Chondrocyte (in vitro differentiated cells): ENCODE measurements at regions not wholly inside any gene's neighbourhood (a gene's known extent, or its start where the extent isn't known, plus 50 kb on each side); places are given as distances from the start of the nearest gene placed in this dataset.

ENCODE experiments used
- DNase-seq: peaks from one replicate; pipeline ENCODE4 v3.0.0; 2021; ENCODE audit warnings: mixed read lengths, low spot score
- H3K27ac Mint-ChIP-seq: one replicate; pipeline ENCODE4 v1.8.0; 2021; ENCODE audit warnings: mild to moderate bottlenecking, moderate library complexity, mixed read lengths; ENCODE audit not compliant: unreplicated experiment
- H3K27me3 Mint-ChIP-seq: 2 replicates; pipeline ENCODE4 v1.8.0; 2021; ENCODE audit warnings: low read depth, mixed read lengths
- H3K36me3 Mint-ChIP-seq: 2 replicates; pipeline ENCODE4 v1.8.0; 2021; ENCODE audit warnings: low read depth, mixed read lengths
- H3K4me1 Mint-ChIP-seq: 2 replicates; pipeline ENCODE4 v1.8.0; 2021; ENCODE audit warnings: low read depth, mild to moderate bottlenecking, mixed read lengths
- H3K4me3 Mint-ChIP-seq: one replicate; pipeline ENCODE4 v1.8.0; 2021; ENCODE audit warnings: mild to moderate bottlenecking, moderate library complexity, mixed read lengths; ENCODE audit not compliant: unreplicated experiment
- H3K9me3 Mint-ChIP-seq: 2 replicates; pipeline ENCODE4 v1.8.0; 2021; ENCODE audit warnings: low read depth, mixed read lengths
- TF ChIP-seq, protein P1 (sequence below): fragments of 200-600 bp; sonication (generic); IDR thresholded peaks from 2 replicates; pipeline ENCODE4 v1.5.0; 2021; ENCODE audit warnings: antibody characterized with exemption, mild to moderate bottlenecking, moderate library complexity

DNA sequence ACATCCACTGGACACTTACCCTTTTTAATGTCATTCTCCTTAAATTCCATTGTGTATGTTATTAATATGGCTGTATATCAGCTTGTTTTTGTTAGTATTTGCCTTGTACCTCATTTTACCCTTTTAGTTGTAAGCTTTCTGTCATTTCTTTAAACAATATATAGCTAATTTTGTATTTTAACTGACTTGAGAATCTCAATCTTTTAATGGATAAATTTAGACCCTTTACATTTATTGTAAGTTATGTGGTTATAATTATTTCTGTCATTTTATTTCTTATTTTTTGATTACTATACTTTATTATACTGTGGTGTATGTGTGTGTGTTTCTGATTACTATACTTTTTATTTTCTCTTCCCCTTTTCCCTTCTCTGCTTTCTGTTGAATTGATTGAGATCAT, 159.0 kb upstream of the LHX5 start:
- Mint-ChIP-seq H3K27me3 (peaks cover 9% of the 10 kb centered on the region), H3K36me3 (no peaks in the 10 kb centered on the region), H3K4me1 (no peaks in the 10 kb centered on the region), H3K9me3 (peaks cover 39% of the 10 kb centered on the region), H3K4me3 (no peak overlapping the region), H3K27ac (no peak overlapping the region)
- TF ChIP-seq, protein P1, sequence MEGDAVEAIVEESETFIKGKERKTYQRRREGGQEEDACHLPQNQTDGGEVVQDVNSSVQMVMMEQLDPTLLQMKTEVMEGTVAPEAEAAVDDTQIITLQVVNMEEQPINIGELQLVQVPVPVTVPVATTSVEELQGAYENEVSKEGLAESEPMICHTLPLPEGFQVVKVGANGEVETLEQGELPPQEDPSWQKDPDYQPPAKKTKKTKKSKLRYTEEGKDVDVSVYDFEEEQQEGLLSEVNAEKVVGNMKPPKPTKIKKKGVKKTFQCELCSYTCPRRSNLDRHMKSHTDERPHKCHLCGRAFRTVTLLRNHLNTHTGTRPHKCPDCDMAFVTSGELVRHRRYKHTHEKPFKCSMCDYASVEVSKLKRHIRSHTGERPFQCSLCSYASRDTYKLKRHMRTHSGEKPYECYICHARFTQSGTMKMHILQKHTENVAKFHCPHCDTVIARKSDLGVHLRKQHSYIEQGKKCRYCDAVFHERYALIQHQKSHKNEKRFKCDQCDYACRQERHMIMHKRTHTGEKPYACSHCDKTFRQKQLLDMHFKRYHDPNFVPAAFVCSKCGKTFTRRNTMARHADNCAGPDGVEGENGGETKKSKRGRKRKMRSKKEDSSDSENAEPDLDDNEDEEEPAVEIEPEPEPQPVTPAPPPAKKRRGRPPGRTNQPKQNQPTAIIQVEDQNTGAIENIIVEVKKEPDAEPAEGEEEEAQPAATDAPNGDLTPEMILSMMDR, result no peak
- no peak for DNase-seq

DNA sequence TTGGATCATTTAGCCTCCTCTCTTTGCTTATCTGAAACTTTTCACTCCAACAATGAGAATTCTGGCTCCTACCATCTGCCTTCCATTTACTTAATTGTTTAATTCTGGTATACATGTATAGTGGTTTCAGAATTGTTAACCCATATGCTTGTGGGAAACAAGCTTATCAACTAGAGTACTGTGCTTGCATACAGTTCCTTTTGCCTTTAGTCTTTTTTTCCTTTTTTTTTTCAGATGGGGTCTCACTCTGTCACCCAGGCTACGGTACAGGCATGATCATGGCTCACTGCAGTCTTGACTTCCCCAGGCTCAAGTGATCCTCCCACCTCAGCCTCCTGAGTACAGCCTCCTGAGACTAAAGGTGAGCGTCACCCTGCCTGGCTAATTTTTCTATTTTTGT, 153.8 kb upstream of the LHX5 start:
- TF ChIP-seq, protein P1, result no peak

DNA sequence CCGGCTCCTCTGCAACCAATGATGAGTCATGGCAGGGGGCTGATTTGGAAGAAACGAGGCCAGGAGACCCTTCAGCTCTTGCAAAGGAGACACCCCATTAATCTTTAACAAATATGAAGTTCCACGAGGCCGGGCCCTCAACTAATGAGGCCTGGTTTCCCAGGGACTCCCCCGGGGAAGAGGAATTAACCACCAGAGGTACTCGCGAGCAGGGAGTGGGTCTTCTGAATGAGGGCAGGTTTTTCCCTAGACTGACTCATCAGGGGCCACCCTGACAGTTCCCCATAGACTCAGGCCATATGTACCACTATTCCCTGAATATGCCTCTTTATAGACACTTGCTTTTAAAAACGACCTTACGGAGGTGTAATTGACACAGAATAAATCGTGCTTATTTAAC, 150.7 kb upstream of the LHX5 start:
- H3K27me3 Mint-ChIP-seq, result peaks cover 19% of the 10 kb centered on the region
- no peaks in the 10 kb centered on the region for H3K4me1 Mint-ChIP-seq
- H3K4me3 Mint-ChIP-seq, result no peak overlapping the region
- peaks cover 19% of the 10 kb centered on the region for H3K9me3 Mint-ChIP-seq
- TF ChIP-seq, protein P1, result no peak
- no peak overlapping the region for H3K27ac Mint-ChIP-seq
- DNase-seq, result no peak
- no peaks in the 10 kb centered on the region for H3K36me3 Mint-ChIP-seq

More for the DNA sequence above, 153.8 kb upstream of the LHX5 start:
- DNase-seq, result no peak
- Mint-ChIP-seq H3K4me1 (no peaks in the 10 kb centered on the region), H3K27ac (no peak overlapping the region), H3K9me3 (peaks cover 39% of the 10 kb centered on the region), H3K4me3 (no peak overlapping the region), H3K36me3 (no peaks in the 10 kb centered on the region), H3K27me3 (peaks cover 15% of the 10 kb centered on the region)

DNA sequence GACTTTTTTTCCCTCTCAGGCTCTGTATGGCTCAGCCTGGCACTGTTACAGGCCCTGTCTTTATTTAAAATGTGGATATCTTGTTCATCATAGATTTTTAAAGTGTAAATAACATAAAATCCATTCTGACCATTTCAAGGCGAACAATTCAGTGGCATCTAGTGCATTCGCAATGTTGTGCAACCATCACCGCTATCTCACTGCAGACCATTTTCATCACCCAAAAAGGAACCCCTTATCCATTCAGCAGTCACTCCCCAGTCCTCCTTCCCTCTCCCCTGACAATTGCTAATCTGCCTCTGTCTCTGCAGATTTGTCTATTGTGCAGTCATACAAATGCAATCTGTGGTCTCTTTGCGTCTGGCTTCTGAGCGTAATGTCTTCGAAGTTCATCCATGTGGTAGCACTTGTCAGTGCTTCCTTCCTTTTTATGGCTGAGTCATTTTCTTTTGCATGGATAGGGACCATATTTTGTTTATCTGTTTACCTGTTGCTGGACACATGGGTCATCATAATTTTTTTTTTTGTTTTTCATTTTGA, 148.8 kb upstream of the LHX5 start:
- no peaks in the 10 kb centered on the region for H3K4me1 Mint-ChIP-seq
- no peaks in the 10 kb centered on the region for H3K36me3 Mint-ChIP-seq
- peaks cover 19% of the 10 kb centered on the region for H3K27me3 Mint-ChIP-seq
- H3K27ac Mint-ChIP-seq, result no peak overlapping the region
- no peak overlapping the region for H3K4me3 Mint-ChIP-seq
- TF ChIP-seq, protein P1, result no peak
- DNase-seq, result no peak
- peaks cover 11% of the 10 kb centered on the region for H3K9me3 Mint-ChIP-seq

DNA sequence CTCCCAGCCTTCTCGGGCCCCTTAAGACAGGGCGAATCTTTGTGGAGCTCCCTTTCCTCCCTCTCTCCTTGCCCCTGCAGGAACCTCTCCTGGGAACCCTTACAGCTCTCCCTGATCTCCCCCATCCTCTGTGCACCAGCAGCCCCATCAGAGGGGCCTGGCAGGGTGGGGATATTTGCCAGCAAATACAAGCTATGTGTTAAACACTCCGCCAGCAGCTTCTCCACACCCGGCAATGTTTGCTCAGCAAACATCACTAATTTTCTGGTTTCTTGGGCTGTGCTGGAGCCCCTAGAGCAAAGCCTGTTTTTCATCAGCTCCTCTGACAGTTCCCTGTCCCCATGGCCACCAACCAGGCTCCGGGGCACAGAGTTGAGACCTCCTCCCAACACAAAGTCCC, 147.5 kb upstream of the LHX5 start:
- no peak overlapping the region for H3K4me3 Mint-ChIP-seq
- no peaks in the 10 kb centered on the region for H3K36me3 Mint-ChIP-seq
- no peaks in the 10 kb centered on the region for H3K4me1 Mint-ChIP-seq
- peaks cover 12% of the 10 kb centered on the region for H3K9me3 Mint-ChIP-seq
- H3K27ac Mint-ChIP-seq, result no peak overlapping the region
- TF ChIP-seq, protein P1, result no peak
- DNase-seq, result no peak
- peaks cover 19% of the 10 kb centered on the region for H3K27me3 Mint-ChIP-seq
